ENCODE measurements at regions not wholly inside any gene's neighbourhood (a gene's known extent, or its start where the extent isn't known, plus 50 kb on each side); places are given as distances from the start of the nearest gene placed in this dataset.

GRCh38 chr19:30082168-30082567 lies 140.1 kb downstream of the URI1 start:
- H3K4me2 ChIP-seq = no peak overlapping the region
- H3K9me3 ChIP-seq (replicated peaks in 1 of 11) = no peaks in the 10 kb centered on the region
- TF ChIP-seq Cebpa-rat (IDR thresholded peaks at IDR 0.05) = no peak
- no peak overlapping the region for H3K9ac ChIP-seq
- H3K4me1 ChIP-seq = peaks cover 0 to 15% (median 8%) of the 10 kb centered on the region in 10 experiments; a peak in 15 of 20 replicates
- no peak overlapping the region for H3K27ac ChIP-seq
- no peaks in the 10 kb centered on the region for H3K27me3 ChIP-seq
- no peaks in the 10 kb centered on the region for H3K36me3 ChIP-seq
- no peak overlapping the region for H3K4me3 ChIP-seq
- no peaks in the 10 kb centered on the region for H4K20me1 ChIP-seq

- H3K4me1 ChIP-seq = peaks cover 0 to 15% (median 8%) of the 10 kb centered on the region in 10 experiments; a peak in 15 of 20 replicates
- no peaks in the 10 kb centered on the region for H4K20me1 ChIP-seq
- H3K4me3 ChIP-seq = no peak overlapping the region
- no peak overlapping the region for H3K27ac ChIP-seq
- H3K9ac ChIP-seq = no peak overlapping the region
- H3K27me3 ChIP-seq = no peaks in the 10 kb centered on the region
- H3K9me3 ChIP-seq (replicated peaks in 1 of 11) = no peaks in the 10 kb centered on the region
- H3K4me2 ChIP-seq = no peak overlapping the region
- no peak for TF ChIP-seq Cebpa-rat (IDR thresholded peaks at IDR 0.05)
- H3K36me3 ChIP-seq = no peaks in the 10 kb centered on the region
Observed at GRCh38 chr19:30082611-30083010, 140.6 kb downstream of the URI1 start.

DNA sequence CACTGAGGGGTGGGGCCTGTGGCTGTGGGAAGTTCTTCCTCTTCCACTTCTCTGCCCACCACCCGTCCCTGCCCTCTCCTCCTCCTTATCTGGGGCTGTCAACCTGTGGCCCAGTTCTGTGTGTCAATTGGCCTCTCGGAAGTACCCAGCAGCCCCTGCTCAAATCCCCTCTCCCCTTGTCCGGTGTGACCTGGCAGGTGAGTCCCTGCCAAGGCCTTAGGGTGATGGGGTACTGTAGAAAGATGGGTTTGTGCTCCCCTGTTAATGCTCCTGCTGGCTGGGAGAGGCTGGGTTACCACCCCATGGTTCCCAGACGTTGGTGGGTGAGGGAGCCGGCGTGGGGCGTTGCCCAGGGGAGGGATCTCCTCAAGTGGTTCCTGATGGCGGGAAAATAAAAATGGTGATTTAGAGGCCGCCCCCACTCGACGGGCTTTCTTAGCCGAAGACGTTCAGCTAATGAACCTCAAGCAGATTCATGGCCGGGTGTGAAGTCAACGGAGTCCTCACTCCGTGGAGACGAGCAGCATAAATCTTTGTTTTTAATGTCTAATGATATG lies 141.2 kb downstream of the URI1 start:
- peaks cover 0 to 15% (median 8%) of the 10 kb centered on the region in 10 experiments; a peak in 15 of 20 replicates for H3K4me1 ChIP-seq
- no peak for TF ChIP-seq Cebpa-rat (IDR thresholded peaks at IDR 0.05)
- H3K27ac ChIP-seq = no peak overlapping the region
- H3K27me3 ChIP-seq = no peaks in the 10 kb centered on the region
- no peak overlapping the region for H3K4me2 ChIP-seq
- no peaks in the 10 kb centered on the region for H3K36me3 ChIP-seq
- no peaks in the 10 kb centered on the region for H3K9me3 ChIP-seq (replicated peaks in 1 of 11)
- no peak overlapping the region for H3K9ac ChIP-seq
- no peak overlapping the region for H3K4me3 ChIP-seq
- no peaks in the 10 kb centered on the region for H4K20me1 ChIP-seq

DNA sequence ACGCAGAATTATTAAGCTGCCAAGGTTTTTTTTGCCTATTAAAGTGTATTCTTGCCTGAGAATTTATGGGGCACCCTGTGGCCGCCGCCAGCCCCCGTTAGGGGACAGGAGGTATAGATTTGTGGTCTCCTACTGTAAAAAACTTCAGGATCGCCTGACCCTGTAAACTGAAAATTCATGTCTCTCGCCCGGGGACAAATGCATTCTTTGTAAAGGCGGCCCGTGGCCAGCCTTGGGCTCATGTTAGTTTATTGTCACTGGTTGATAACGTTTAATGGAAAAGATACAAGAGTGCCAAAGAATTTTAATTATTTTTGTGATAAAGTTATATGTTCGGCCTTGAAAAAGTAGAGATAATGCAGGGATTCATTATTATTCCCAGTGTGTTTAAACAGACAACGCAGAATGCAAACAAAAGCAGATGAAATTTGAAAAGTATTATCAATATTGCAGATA lies 141.7 kb downstream of the URI1 start:
- H3K4me2 ChIP-seq = no peak overlapping the region
- H3K36me3 ChIP-seq = no peaks in the 10 kb centered on the region

GRCh38 chr19:30084390-30084819 lies 142.4 kb downstream of the URI1 start:
- no peaks in the 10 kb centered on the region for H4K20me1 ChIP-seq
- H3K9me3 ChIP-seq (replicated peaks in 1 of 11) = no peaks in the 10 kb centered on the region
- TF ChIP-seq Cebpa-rat (IDR thresholded peaks at IDR 0.05) = no peak
- H3K27me3 ChIP-seq = no peaks in the 10 kb centered on the region
- no peak overlapping the region for H3K9ac ChIP-seq
- H3K36me3 ChIP-seq = no peaks in the 10 kb centered on the region
- H3K4me3 ChIP-seq = no peak overlapping the region
- H3K4me2 ChIP-seq = no peak overlapping the region
- peaks cover 0 to 15% (median 8%) of the 10 kb centered on the region in 10 experiments; a peak in 15 of 20 replicates for H3K4me1 ChIP-seq
- H3K27ac ChIP-seq = no peak overlapping the region

More for the DNA sequence above, 141.7 kb downstream of the URI1 start:
- no peak for TF ChIP-seq Cebpa-rat (IDR thresholded peaks at IDR 0.05)
- H3K9ac ChIP-seq = no peak overlapping the region
- peaks cover 0 to 15% (median 8%) of the 10 kb centered on the region in 10 experiments; a peak in 15 of 20 replicates for H3K4me1 ChIP-seq
- no peaks in the 10 kb centered on the region for H3K27me3 ChIP-seq
- H4K20me1 ChIP-seq = no peaks in the 10 kb centered on the region
- H3K4me3 ChIP-seq = no peak overlapping the region
- H3K27ac ChIP-seq = no peak overlapping the region
- no peaks in the 10 kb centered on the region for H3K9me3 ChIP-seq (replicated peaks in 1 of 11)

- Histone ChIP-seq H3K27me3 (no peaks in the 10 kb centered on the region), H4K20me1 (no peaks in the 10 kb centered on the region), H3K9ac (peak overlapping the region in 1 of 11 experiments; percentile 28; a peak in 1 of 22 replicates), H3K27ac (no peak overlapping the region), H3K4me1 (peaks cover 0 to 15% (median 8%) of the 10 kb centered on the region in 10 experiments; a peak in 15 of 20 replicates), H3K4me3 (no peak overlapping the region), H3K9me3 (replicated peaks in 1 of 11) (no peaks in the 10 kb centered on the region), H3K36me3 (no peaks in the 10 kb centered on the region), H3K4me2 (peak overlapping the region in 9 of 11 experiments; percentile 21 to 60 (median 42); a peak in 14 of 22 replicates)
- TF ChIP-seq Cebpa-rat (IDR thresholded peaks at IDR 0.05) = no peak
Observed at GRCh38 chr19:30085394-30085793, 143.4 kb downstream of the URI1 start.

GRCh38 chr19:30086220-30086619 lies 144.2 kb downstream of the URI1 start:
- H3K27me3 ChIP-seq = no peaks in the 10 kb centered on the region
- no peak for TF ChIP-seq Cebpa-rat (IDR thresholded peaks at IDR 0.05)
- H3K36me3 ChIP-seq = no peaks in the 10 kb centered on the region
- no peaks in the 10 kb centered on the region for H3K9me3 ChIP-seq (replicated peaks in 1 of 11)
- H3K4me3 ChIP-seq = no peak overlapping the region
- no peaks in the 10 kb centered on the region for H4K20me1 ChIP-seq
- no peak overlapping the region for H3K27ac ChIP-seq
- no peak overlapping the region for H3K9ac ChIP-seq
- H3K4me2 ChIP-seq = no peak overlapping the region
- peaks cover 0 to 21% (median 10%) of the 10 kb centered on the region in 10 experiments; a peak in 15 of 20 replicates for H3K4me1 ChIP-seq

- TF ChIP-seq Cebpa-rat (IDR thresholded peaks at IDR 0.05) = no peak
- Histone ChIP-seq H3K4me2 (no peak overlapping the region), H3K27me3 (no peaks in the 10 kb centered on the region), H3K9me3 (replicated peaks in 1 of 11) (no peaks in the 10 kb centered on the region), H3K36me3 (no peaks in the 10 kb centered on the region), H3K9ac (no peak overlapping the region), H3K27ac (no peak overlapping the region), H3K4me1 (peaks cover 0 to 21% (median 10%) of the 10 kb centered on the region in 10 experiments; a peak in 15 of 20 replicates), H4K20me1 (no peaks in the 10 kb centered on the region), H3K4me3 (no peak overlapping the region)
Observed at GRCh38 chr19:30086916-30087315, 144.9 kb downstream of the URI1 start.

DNA sequence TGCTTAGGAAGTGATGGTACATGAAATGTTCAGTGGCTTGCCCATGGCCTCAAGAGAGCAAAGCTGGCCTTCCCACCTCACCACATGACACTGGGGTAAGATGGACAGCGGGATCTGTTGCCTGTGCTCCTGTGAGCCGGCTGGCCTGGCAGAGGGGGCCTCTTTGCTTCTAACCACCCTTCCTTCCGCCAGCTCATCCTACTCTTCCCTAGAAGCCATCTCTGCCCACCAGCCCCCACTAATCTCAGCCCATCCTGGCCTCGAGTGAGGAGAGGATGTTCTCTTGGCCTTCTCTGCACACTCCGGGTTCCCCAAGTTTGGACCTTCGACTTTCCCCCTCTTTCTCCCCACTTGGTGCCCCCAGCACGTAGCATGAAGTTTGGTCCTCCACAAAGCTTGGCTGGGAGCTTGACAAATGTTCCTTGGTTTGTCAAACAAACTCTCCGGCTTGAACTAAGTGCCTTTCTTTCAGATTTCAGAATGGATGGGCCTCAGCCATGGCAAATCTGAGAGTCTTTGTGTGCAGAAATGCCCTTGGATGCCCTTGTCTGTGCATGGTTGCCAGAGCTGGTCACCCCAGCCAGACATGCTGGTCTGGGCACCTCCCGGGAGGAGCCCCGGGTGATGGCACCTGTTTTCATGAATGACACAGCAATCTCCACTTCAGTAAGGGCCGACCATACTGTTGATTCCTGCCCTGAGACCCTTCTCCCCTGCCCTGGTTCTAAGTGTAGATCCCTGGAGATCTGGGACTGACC lies 145.5 kb downstream of the URI1 start:
- Histone ChIP-seq H3K27me3 (no peaks in the 10 kb centered on the region), H3K27ac (no peak overlapping the region), H3K4me2 (no peak overlapping the region), H3K9me3 (replicated peaks in 1 of 11) (no peaks in the 10 kb centered on the region), H3K4me1 (peaks cover 0 to 21% (median 10%) of the 10 kb centered on the region in 10 experiments; a peak in 15 of 20 replicates), H3K4me3 (no peak overlapping the region), H3K9ac (no peak overlapping the region), H4K20me1 (no peaks in the 10 kb centered on the region), H3K36me3 (no peaks in the 10 kb centered on the region)
- no peak for TF ChIP-seq Cebpa-rat (IDR thresholded peaks at IDR 0.05)

Data from BLaER1 treated with 17β-estradiol and CSF1 and Interleukin-3, amounts not matched to agents 10 nM and 100 nM (cell line).